Effector memory CD8-positive, alpha-beta T cell (primary cell): ENCODE measurements at regions not wholly inside any gene's neighbourhood (a gene's known extent, or its start where the extent isn't known, plus 50 kb on each side); places are given as distances from the start of the nearest gene placed in this dataset.

Experiments
- ATAC-seq: fragments of 150-1000 bp; cut with Tn5 transposase; replicated peaks from 2 replicates; pipeline ENCODE4 v1.10.0; 2021; ENCODE audit warnings: mild to moderate bottlenecking, moderate library complexity
- DNase-seq, 3 experiments: peaks; one replicate each; pipeline ENCODE4 v3.0.0; 2021
- H3K27ac Mint-ChIP-seq, 2 donors: one replicate each; pipeline ENCODE4 v1.8.0; 2022; ENCODE audit warnings: mild to moderate bottlenecking in 2 of 2, mixed read lengths in 2 of 2, moderate library complexity in 2 of 2
- H3K27me3 Mint-ChIP-seq, 2 donors: one replicate each; pipeline ENCODE4 v1.8.0; 2022; ENCODE audit warnings: mixed read lengths in 2 of 2
- H3K36me3 Mint-ChIP-seq: one replicate; pipeline ENCODE4 v1.8.0; 2022; ENCODE audit warnings: mild to moderate bottlenecking, moderate library complexity, mixed read lengths; ENCODE audit not compliant: insufficient read depth
- H3K4me1 Mint-ChIP-seq, 2 donors: one replicate each; pipeline ENCODE4 v1.8.0; 2022; ENCODE audit warnings: low read depth in 2 of 2, mixed read lengths in 2 of 2
- H3K4me3 Mint-ChIP-seq, 2 donors: one replicate each; pipeline ENCODE4 v1.8.0; 2022; ENCODE audit warnings: mild to moderate bottlenecking in 2 of 2, mixed read lengths in 2 of 2, moderate library complexity in 2 of 2
- H3K9me3 Mint-ChIP-seq, 2 donors: one replicate each; pipeline ENCODE4 v1.8.0; 2022; ENCODE audit warnings: mixed read lengths in 2 of 2

GRCh38 chr10:25076506-25077177 lies 60.2 kb downstream of the THNSL1 start:
- H3K4me1 Mint-ChIP-seq: peaks cover 2 to 4% of the 10 kb centered on the region in 2 donors
- DNase-seq (no peak), ATAC-seq (no peak)
- H3K36me3 Mint-ChIP-seq: no peaks in the 10 kb centered on the region
- H3K27ac Mint-ChIP-seq: no peak overlapping the region
- H3K27me3 Mint-ChIP-seq: peaks cover 0 to 31% of the 10 kb centered on the region in 2 donors
- H3K9me3 Mint-ChIP-seq: no peaks in the 10 kb centered on the region
- H3K4me3 Mint-ChIP-seq: no peak overlapping the region

DNA sequence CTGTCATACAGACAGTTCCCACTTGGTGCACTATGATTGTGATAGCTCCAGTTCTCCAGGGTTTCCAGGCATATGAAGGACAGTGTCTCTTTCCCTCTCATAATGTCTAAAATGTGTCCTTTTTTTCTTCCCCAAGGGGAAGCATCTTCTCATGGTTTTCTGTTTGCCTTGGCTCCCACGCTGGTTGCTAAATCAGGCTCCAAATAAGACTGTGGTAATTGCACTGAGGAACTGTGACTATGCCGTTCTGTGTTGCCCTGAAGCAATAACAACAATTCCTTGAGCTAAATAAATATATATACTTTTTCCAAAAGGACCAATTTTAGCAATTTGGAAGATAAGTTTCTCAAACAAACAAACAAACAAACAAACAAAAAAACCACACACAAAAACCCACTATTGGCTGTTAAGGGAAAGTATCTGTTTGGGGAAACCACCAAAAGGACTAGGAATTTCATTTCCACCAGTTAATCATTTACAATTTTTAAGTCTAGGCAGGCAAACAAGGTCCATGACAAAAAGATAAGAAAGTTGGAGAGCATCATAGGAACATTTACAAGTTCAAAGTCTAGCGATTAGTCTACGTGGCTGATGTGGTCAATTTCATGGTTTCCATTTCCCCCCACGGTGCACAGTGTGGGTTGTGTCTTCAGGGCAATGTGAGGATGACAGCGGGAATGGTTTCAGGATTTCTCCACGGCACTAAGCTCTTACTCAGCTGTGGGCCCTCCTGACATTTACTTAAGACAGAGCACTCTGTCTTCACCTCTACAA lies 62.4 kb downstream of the THNSL1 start:
- Mint-ChIP-seq H3K27ac (no peak overlapping the region), H3K27me3 (peaks cover 15 to 34% of the 10 kb centered on the region in 2 donors), H3K4me3 (no peak overlapping the region), H3K4me1 (peaks cover 2 to 4% of the 10 kb centered on the region in 2 donors), H3K9me3 (no peaks in the 10 kb centered on the region), H3K36me3 (no peaks in the 10 kb centered on the region)
- DNase-seq: no peak
- no peak for ATAC-seq

GRCh38 chr10:25080880-25081581 lies 64.6 kb downstream of the THNSL1 start:
- H3K9me3 Mint-ChIP-seq: no peaks in the 10 kb centered on the region

DNA sequence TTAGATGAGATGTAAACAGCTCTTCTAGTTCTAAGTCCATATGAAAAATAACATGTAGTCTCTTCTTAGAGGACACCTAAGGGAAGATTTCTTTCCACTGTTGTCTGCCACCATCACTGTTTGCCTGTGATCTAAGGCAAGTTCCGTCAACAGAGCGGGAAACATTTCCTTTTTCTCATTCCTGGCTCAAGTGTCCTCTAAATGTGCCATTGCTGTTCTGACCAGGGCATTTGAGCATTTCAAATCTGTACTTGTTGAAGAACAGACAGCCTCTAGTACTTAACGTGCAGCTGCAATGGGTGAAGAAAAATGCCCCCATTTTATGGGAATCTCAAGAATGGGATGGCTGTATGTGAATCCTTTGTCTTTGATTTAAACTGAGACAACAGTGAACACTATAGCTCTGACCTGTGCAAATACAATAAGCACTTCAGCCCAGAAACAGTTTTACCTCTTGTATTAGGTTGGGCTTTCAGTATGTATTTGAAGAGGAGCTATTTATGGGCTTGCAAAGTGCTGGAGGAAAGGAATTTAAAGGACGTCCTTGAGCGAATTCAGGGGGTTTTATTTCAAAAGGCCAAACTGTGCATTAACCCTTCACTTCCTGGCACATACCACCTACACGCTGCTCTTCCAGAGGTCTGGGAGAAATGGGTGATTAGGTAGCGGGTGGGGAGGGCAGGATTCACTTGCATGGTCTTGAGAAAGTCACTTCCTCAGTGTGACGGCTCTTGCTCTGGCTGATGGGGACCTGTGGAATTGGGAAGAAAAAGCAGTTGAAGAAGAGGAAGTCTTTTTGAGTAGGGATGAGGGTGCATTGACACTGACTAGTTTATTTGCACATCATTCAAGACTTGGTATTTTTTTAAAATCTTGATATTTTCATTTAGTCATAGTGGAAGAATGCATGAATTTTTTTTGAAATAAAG lies 66.1 kb downstream of the THNSL1 start:
- Mint-ChIP-seq H3K4me3 (no peak overlapping the region), H3K9me3 (no peaks in the 10 kb centered on the region)

More at GRCh38 chr10:25080880-25081581, 64.6 kb downstream of the THNSL1 start:
- Mint-ChIP-seq H3K36me3 (no peaks in the 10 kb centered on the region), H3K4me1 (peaks cover 2 to 4% of the 10 kb centered on the region in 2 donors), H3K4me3 (no peak overlapping the region), H3K27me3 (peaks cover 23 to 24% of the 10 kb centered on the region in 2 donors), H3K27ac (no peak overlapping the region)
- ATAC-seq (peak; percentile 73), DNase-seq (peak; percentile 36 to 52 (median 48))

GRCh38 chr10:25083546-25084111 lies 67.2 kb downstream of the THNSL1 start:
- no peaks in the 10 kb centered on the region for H3K9me3 Mint-ChIP-seq
- H3K4me3 Mint-ChIP-seq: no peak overlapping the region
- DNase-seq (no peak), ATAC-seq (no peak)
- H3K4me1 Mint-ChIP-seq: peaks cover 2 to 4% of the 10 kb centered on the region in 2 donors
- H3K36me3 Mint-ChIP-seq: no peaks in the 10 kb centered on the region
- peaks cover 32 to 47% of the 10 kb centered on the region in 2 donors for H3K27me3 Mint-ChIP-seq
- no peak overlapping the region for H3K27ac Mint-ChIP-seq

More for the DNA sequence above, 66.1 kb downstream of the THNSL1 start:
- DNase-seq (no peak), ATAC-seq (no peak)
- H3K27ac Mint-ChIP-seq: no peak overlapping the region
- no peaks in the 10 kb centered on the region for H3K36me3 Mint-ChIP-seq
- H3K4me1 Mint-ChIP-seq: peaks cover 2 to 4% of the 10 kb centered on the region in 2 donors
- peaks cover 25 to 36% of the 10 kb centered on the region in 2 donors for H3K27me3 Mint-ChIP-seq

DNA sequence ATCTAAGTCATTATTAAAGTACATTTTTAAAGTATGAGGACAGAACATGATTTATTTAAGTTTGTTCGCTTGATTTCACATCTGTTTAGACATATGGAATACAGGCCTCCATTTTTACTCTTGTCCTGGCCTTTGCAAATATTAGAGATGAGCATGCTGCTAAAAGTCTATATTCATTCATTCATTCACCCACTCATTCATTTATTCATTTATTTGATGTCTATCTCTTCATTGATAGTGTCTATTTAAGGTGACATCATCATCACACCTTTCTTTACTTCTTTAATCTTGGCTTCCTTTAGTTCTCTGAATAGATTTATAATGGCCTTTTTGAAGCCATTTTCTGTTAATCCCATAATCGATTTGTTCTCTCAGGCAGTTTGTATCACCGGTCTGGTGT lies 68.0 kb downstream of the THNSL1 start:
- H3K4me1 Mint-ChIP-seq: peaks cover 2 to 4% of the 10 kb centered on the region in 2 donors
- DNase-seq: no peak
- no peak overlapping the region for H3K4me3 Mint-ChIP-seq
- no peak for ATAC-seq
- H3K27ac Mint-ChIP-seq: no peak overlapping the region
- H3K27me3 Mint-ChIP-seq: peaks cover 32 to 48% of the 10 kb centered on the region in 2 donors
- H3K9me3 Mint-ChIP-seq: no peaks in the 10 kb centered on the region
- H3K36me3 Mint-ChIP-seq: no peaks in the 10 kb centered on the region

DNA sequence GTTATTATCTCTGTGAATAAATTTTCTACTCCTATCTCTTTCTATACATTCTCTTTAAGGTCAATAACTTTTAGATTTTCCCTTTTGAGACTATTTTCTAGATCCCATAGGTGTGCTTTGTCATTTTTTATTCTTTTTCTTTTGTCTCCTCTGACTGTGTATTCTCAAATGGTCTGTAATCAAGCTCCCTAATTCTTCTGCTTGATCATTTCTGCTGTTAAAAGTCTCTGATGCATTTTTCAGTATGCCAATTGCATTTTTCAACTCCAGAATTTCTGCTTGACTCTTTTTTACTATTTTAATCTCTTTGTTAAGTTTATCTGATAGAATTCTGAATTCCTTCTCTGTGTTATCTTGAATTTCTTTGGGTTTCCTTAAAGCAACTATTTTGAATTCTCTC lies 78.2 kb downstream of the THNSL1 start:
- H3K9me3 Mint-ChIP-seq: peaks cover 9 to 15% of the 10 kb centered on the region in 2 donors
- DNase-seq (no peak), ATAC-seq (no peak)
- no peaks in the 10 kb centered on the region for H3K4me1 Mint-ChIP-seq
- no peaks in the 10 kb centered on the region for H3K36me3 Mint-ChIP-seq
- peaks cover 14 to 46% of the 10 kb centered on the region in 2 donors for H3K27me3 Mint-ChIP-seq
- no peak overlapping the region for H3K4me3 Mint-ChIP-seq
- no peak overlapping the region for H3K27ac Mint-ChIP-seq

DNA sequence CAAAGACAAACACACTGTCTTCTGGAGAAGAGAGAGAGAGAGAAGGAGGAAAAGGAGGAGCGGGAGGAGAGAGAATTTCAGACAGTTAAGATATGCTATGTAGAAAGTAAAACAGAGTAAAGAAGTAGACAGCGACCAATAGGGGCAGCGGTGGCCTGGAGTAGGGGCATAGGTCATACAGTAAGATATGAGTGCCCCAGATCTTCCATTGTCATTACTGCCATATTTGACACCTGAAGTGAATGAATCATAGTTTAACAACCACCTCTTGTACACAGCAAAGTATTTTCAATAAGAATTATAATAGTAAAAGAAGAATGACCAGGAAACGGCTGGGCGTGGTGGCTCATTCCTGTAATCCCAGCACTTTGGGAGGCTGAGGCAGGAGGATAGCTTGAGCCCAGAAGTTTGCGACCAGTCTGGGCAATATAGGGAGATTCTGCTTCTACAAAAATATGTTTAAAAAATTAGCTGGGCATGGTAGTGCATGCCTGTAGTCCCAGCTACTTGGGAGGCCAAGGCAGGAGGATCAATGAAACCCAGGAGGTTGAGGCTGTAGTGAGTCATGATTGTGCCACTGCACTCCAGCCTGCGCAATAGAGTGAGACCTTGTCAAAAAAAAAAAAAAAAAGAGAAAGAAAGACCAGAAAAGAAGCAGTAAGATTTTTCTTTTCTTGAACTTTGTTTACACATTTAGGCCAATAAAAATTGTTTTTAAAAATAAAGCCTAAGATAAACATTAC lies 77.0 kb upstream of the GPR158 start:
- Mint-ChIP-seq H3K4me3 (no peak overlapping the region), H3K4me1 (no peaks in the 10 kb centered on the region), H3K27me3 (peaks cover 43 to 49% of the 10 kb centered on the region in 2 donors), H3K27ac (no peak overlapping the region), H3K9me3 (peaks cover 9 to 15% of the 10 kb centered on the region in 2 donors), H3K36me3 (no peaks in the 10 kb centered on the region)
- DNase-seq: no peak
- ATAC-seq: no peak

- Mint-ChIP-seq H3K9me3 (peaks cover 0 to 4% of the 10 kb centered on the region in 2 donors), H3K36me3 (no peaks in the 10 kb centered on the region), H3K4me1 (no peaks in the 10 kb centered on the region), H3K4me3 (no peak overlapping the region), H3K27me3 (peaks cover 34 to 40% of the 10 kb centered on the region in 2 donors), H3K27ac (no peak overlapping the region)
- no peak for ATAC-seq
- no peak for DNase-seq
Observed at GRCh38 chr10:25100141-25100540, 74.7 kb upstream of the GPR158 start.

- H3K9me3 Mint-ChIP-seq: no peaks in the 10 kb centered on the region
- DNase-seq: no peak
- H3K4me3 Mint-ChIP-seq: no peak overlapping the region
- peaks cover 34 to 40% of the 10 kb centered on the region in 2 donors for H3K27me3 Mint-ChIP-seq
- no peaks in the 10 kb centered on the region for H3K4me1 Mint-ChIP-seq
- no peak for ATAC-seq
- no peaks in the 10 kb centered on the region for H3K36me3 Mint-ChIP-seq
- H3K27ac Mint-ChIP-seq: no peak overlapping the region
Observed at GRCh38 chr10:25101461-25102146, 73.2 kb upstream of the GPR158 start.

GRCh38 chr10:25102147-25102822 lies 72.5 kb upstream of the GPR158 start:
- no peaks in the 10 kb centered on the region for H3K9me3 Mint-ChIP-seq
- DNase-seq: no peak

More at GRCh38 chr10:25102147-25102822, 72.5 kb upstream of the GPR158 start:
- no peak overlapping the region for H3K27ac Mint-ChIP-seq
- no peak overlapping the region for H3K4me3 Mint-ChIP-seq
- H3K27me3 Mint-ChIP-seq: peaks cover 34 to 40% of the 10 kb centered on the region in 2 donors
- H3K4me1 Mint-ChIP-seq: no peaks in the 10 kb centered on the region
- no peaks in the 10 kb centered on the region for H3K36me3 Mint-ChIP-seq
- no peak for ATAC-seq
